ENCODE measurements at regions not wholly inside any gene's neighbourhood (a gene's known extent, or its start where the extent isn't known, plus 50 kb on each side); places are given as distances from the start of the nearest gene placed in this dataset.
"Not testable (repeated sequence)": the region's sequence is repeated elsewhere in the genome, so short reads cannot be mapped to it uniquely, and the experiment has no call there.

DNA sequence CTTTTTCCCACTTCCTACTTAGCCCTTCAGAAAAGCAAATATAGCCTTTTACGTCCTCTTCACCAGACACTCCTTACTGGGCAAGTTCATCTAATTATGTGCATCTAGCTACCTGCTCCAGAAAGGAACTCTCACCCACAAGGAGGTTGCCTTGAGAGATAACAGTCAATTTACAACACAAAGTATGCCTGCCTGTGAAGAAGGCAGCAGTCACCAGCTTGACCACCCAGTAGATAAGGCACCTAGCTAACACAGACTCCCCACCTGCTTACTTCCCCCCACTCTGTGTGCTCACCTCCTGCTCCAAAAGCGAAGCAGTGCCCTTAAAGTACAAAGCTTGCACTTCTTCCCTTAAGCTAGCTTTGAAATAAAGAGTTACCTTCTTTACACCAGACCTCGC lies 111.7 kb upstream of the MRPS30 start:
- no peak overlapping the region for H3K4me3 ChIP-seq (ENCODE audit: low read length)

DNA sequence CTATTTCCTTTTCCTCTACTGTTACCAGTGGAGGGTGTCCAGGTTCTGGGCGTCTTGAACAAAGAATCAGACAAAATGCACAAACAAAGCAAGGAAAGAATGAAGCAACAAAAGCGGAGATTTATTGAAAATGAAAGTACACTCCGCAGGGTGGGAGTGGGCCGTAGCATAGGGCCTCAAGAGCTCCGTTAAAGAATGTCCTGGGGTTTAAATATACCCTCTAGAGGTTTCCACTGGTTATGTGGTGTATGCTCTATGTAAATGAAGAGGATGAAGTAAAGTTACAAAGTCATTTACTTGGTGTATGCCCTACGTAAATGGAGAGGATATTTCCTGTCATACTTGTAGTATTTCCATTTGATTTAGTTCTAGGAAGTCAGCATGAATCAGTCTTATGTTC lies 113.5 kb upstream of the MRPS30 start:
- WGBS (ENCODE audit: insufficient coverage), result 88% methylated on average over 5 of the region's 6 CpGs
- no peak overlapping the region for H3K4me3 ChIP-seq (ENCODE audit: low read length)

More for the DNA sequence above, 111.7 kb upstream of the MRPS30 start:
- Histone ChIP-seq H3K36me3 (ENCODE audit: control insufficient read depth, insufficient read depth, low read length) (no peaks in the 10 kb centered on the region), H3K4me1 (ENCODE audit: control insufficient read depth, insufficient read depth, low read length) (no peaks in the 10 kb centered on the region), H3K27me3 (ENCODE audit: control insufficient read depth, insufficient read depth, low read length) (no peaks in the 10 kb centered on the region), H3K9me3 (replicated peaks; ENCODE audit: control insufficient read depth, low read depth, low read length) (no peaks in the 10 kb centered on the region), H3K27ac (ENCODE audit: low read length) (no peak overlapping the region)
- DNase-seq, result no peak
- WGBS (ENCODE audit: insufficient coverage), result 73% methylated on average over 1 of the region's 3 CpGs

DNA sequence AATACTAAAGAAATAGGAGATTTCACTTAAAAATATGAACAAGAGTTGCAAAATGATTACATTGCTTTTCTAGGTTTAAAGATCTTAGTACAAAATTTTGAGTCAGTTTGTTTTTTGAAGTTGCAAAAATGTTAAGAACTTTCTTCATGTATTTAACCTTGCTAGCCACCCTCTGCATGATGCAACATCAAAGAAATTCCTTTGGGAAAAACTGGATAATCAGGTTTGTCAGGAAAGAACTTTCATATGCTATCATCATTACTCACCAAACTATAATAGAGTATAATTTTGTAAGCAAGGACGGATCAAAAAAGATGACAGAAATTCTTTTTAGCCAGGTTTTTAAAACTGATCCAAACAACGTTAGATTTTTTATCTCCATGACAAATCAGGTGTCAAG lies 116.9 kb upstream of the MRPS30 start:
- no CpG with 5 or more reads among the region's 2 CpGs for WGBS (ENCODE audit: insufficient coverage)
- DNase-seq, result no peak
- Histone ChIP-seq H3K36me3 (ENCODE audit: control insufficient read depth, insufficient read depth, low read length) (no peaks in the 10 kb centered on the region), H3K27ac (ENCODE audit: low read length) (no peak overlapping the region), H3K9me3 (replicated peaks; ENCODE audit: control insufficient read depth, low read depth, low read length) (no peaks in the 10 kb centered on the region), H3K4me1 (ENCODE audit: control insufficient read depth, insufficient read depth, low read length) (no peaks in the 10 kb centered on the region), H3K4me3 (ENCODE audit: low read length) (no peak overlapping the region), H3K27me3 (ENCODE audit: control insufficient read depth, insufficient read depth, low read length) (no peaks in the 10 kb centered on the region)

More for the DNA sequence above, 113.5 kb upstream of the MRPS30 start:
- Histone ChIP-seq H3K27me3 (ENCODE audit: control insufficient read depth, insufficient read depth, low read length) (no peaks in the 10 kb centered on the region), H3K27ac (ENCODE audit: low read length) (no peak overlapping the region), H3K36me3 (ENCODE audit: control insufficient read depth, insufficient read depth, low read length) (no peaks in the 10 kb centered on the region), H3K4me1 (ENCODE audit: control insufficient read depth, insufficient read depth, low read length) (no peaks in the 10 kb centered on the region), H3K9me3 (replicated peaks; ENCODE audit: control insufficient read depth, low read depth, low read length) (no peaks in the 10 kb centered on the region)
- DNase-seq, result no peak

DNA sequence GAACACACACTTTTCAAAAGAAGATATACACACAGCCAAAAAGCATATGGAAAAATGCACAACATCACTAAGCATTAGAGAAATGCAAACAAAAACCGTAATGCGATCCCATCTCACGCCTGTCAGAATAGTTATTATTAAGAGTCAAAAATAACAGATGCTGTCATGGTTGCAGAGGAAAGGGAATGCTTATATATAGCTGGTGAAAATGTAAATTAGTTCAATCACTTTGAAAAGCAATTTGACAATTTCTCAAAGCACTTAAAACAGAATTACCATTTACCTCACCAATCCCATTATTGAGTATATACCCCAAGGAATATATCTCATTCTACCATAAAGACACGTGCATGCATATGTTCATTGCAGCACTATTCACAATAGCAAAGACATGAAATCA lies 126.8 kb upstream of the MRPS30 start:
- Histone ChIP-seq H3K4me3 (ENCODE audit: low read length) (no peak overlapping the region), H3K4me1 (ENCODE audit: control insufficient read depth, insufficient read depth, low read length) (no peaks in the 10 kb centered on the region), H3K9me3 (replicated peaks; ENCODE audit: control insufficient read depth, low read depth, low read length) (no peaks in the 10 kb centered on the region), H3K27me3 (ENCODE audit: control insufficient read depth, insufficient read depth, low read length) (no peaks in the 10 kb centered on the region), H3K27ac (ENCODE audit: low read length) (no peak overlapping the region), H3K36me3 (ENCODE audit: control insufficient read depth, insufficient read depth, low read length) (no peaks in the 10 kb centered on the region)
- no peak for DNase-seq
- 80% methylated on average over 1 of the region's 4 CpGs for WGBS (ENCODE audit: insufficient coverage)

DNA sequence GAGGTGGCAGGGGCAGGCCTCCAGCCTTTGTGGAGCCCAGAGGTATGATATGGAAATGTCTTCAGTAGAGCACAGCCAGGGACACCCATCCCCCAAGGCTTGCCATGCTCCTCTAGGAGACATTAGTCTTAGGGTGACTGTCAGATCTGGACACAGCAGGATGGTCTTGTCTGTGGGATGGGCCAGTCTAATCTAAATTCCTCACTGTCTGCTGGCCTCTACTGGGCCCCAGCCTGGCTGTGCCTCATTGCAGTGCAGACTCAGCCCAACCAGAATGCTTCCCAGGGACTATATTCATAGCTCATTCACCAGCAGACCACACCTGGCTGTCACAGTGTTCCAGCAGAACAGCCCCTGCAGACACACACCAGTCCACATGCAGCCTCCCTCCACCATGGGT lies 129.5 kb upstream of the MRPS30 start:
- Histone ChIP-seq H3K4me3 (ENCODE audit: low read length) (no peak overlapping the region), H3K27me3 (ENCODE audit: control insufficient read depth, insufficient read depth, low read length) (no peaks in the 10 kb centered on the region), H3K36me3 (ENCODE audit: control insufficient read depth, insufficient read depth, low read length) (no peaks in the 10 kb centered on the region), H3K9me3 (replicated peaks; ENCODE audit: control insufficient read depth, low read depth, low read length) (no peaks in the 10 kb centered on the region), H3K4me1 (ENCODE audit: control insufficient read depth, insufficient read depth, low read length) (no peaks in the 10 kb centered on the region), H3K27ac (ENCODE audit: low read length) (no peak overlapping the region)
- no peak for DNase-seq

DNA sequence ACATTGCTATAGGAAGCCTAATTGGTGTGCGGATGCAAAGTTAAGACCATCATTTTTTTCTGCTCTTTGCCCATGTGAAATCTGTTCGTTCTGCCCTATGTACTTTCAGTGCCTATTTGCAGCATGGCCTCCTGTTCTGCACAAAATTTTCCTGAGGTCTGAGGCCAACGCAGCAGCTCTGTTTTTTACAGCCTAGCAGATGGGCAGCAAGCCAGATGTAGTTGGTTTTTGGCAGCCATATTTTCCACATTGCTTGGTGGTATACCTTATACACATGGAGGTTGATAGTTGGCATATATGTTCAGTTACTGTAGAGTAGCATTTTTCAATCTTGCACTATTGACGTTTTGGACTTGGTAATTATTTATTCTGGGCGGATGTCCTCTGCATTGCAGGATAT lies 133.5 kb upstream of the MRPS30 start:
- 50% methylated on average over 2 of the region's 5 CpGs for WGBS (ENCODE audit: insufficient coverage)
- H3K27me3 ChIP-seq (ENCODE audit: control insufficient read depth, insufficient read depth, low read length), result no peaks in the 10 kb centered on the region
- peak; percentile 58 for DNase-seq
- H3K36me3 ChIP-seq (ENCODE audit: control insufficient read depth, insufficient read depth, low read length), result no peaks in the 10 kb centered on the region
- H3K9me3 ChIP-seq (replicated peaks; ENCODE audit: control insufficient read depth, low read depth, low read length), result no peaks in the 10 kb centered on the region
- no peak overlapping the region for H3K27ac ChIP-seq (ENCODE audit: low read length)
- H3K4me3 ChIP-seq (ENCODE audit: low read length), result no peak overlapping the region
- H3K4me1 ChIP-seq (ENCODE audit: control insufficient read depth, insufficient read depth, low read length), result no peaks in the 10 kb centered on the region

DNA sequence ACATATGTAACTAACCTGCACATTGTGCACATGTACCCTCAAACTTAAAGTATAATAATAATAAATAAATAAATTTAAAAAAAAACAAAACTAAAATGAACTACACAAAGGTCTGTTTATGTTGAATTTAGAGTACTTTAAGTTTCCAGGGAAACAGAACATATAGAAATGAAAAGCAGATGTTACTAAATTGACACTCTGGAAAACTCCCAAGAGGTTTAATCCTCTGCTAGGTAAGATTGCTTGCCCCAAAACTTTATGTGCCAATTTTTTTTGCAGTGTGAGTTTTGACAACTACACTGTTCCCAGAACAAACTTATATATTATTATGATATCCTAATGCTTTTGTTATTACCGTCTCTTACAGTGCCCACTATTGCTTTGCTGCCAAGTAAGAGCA lies 134.3 kb upstream of the MRPS30 start:
- Histone ChIP-seq H3K4me1 (ENCODE audit: control insufficient read depth, insufficient read depth, low read length) (no peaks in the 10 kb centered on the region), H3K36me3 (ENCODE audit: control insufficient read depth, insufficient read depth, low read length) (no peaks in the 10 kb centered on the region), H3K4me3 (ENCODE audit: low read length) (no peak overlapping the region), H3K27ac (ENCODE audit: low read length) (no peak overlapping the region), H3K9me3 (replicated peaks; ENCODE audit: control insufficient read depth, low read depth, low read length) (no peaks in the 10 kb centered on the region), H3K27me3 (ENCODE audit: control insufficient read depth, insufficient read depth, low read length) (no peaks in the 10 kb centered on the region)
- WGBS (ENCODE audit: insufficient coverage), result no CpG with 5 or more reads among the region's 1 CpG
- DNase-seq, result peak; percentile 53

DNA sequence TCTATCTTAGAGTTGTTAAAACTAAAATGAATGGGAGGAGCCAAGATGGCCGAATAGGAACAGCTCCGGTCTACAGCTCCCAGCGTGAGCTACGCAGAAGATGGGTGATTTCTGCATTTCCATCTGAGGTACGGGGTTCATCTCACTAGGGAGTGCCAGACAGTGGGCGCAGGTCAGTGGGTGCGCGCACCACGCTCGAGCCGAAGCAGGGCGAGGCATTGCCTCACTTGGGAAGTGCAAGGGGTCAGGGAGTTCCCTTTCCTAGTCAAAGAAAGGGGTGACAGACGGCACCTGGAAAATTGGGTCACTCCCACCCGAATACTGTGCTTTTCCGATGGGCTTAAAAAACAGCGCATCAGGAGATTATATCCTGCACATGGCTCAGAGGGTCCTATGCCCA lies 140.3 kb upstream of the MRPS30 start:
- not testable (repeated sequence) for H3K4me1 ChIP-seq (ENCODE audit: control insufficient read depth, insufficient read depth, low read length); DNase-seq
- WGBS (ENCODE audit: insufficient coverage), result 94% methylated on average over 14 of the region's 16 CpGs

DNA sequence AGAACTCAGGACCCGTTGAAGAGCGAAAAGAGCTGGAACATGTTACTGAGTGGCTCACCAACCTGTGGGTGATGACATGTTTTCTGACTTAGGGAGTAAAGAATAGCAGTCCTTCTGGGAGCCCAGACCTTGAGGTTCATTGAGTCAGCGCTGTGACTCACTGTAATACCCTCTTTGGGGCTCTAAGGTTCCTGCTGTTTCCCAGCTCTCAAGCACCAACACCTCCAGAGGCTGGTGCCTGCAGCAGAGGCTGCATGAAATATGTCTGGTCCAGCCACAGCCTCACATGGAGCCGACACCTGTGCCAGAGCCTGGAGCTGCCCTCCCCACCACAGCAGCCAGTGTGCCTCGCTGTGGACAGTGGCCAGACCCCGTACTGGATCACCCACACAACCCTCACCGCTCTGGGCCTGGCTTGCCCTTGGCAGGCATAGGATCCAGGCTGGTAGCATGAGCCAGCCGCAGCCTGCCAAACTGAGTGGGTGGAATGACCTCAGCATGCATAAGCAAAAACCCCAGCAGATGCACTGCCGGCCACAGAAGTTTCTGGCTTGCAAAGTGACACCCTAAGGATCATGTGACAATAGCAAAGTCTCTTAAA lies 143.5 kb upstream of the MRPS30 start:
- H3K4me3 ChIP-seq (ENCODE audit: low read length), result no peak overlapping the region
- no peak overlapping the region for H3K27ac ChIP-seq (ENCODE audit: low read length)
- WGBS (ENCODE audit: insufficient coverage), result 77% methylated on average over 7 of the region's 9 CpGs
- H3K9me3 ChIP-seq (replicated peaks; ENCODE audit: control insufficient read depth, low read depth, low read length), result no peaks in the 10 kb centered on the region
- H3K27me3 ChIP-seq (ENCODE audit: control insufficient read depth, insufficient read depth, low read length), result no peaks in the 10 kb centered on the region
- H3K4me1 ChIP-seq (ENCODE audit: control insufficient read depth, insufficient read depth, low read length), result no peaks in the 10 kb centered on the region
- no peaks in the 10 kb centered on the region for H3K36me3 ChIP-seq (ENCODE audit: control insufficient read depth, insufficient read depth, low read length)
- no peak for DNase-seq

More for the DNA sequence above, 140.3 kb upstream of the MRPS30 start:
- not testable (repeated sequence) for H3K27me3 ChIP-seq (ENCODE audit: control insufficient read depth, insufficient read depth, low read length); H3K27ac ChIP-seq (ENCODE audit: low read length); H3K4me3 ChIP-seq (ENCODE audit: low read length); H3K9me3 ChIP-seq (replicated peaks; ENCODE audit: control insufficient read depth, low read depth, low read length); H3K36me3 ChIP-seq (ENCODE audit: control insufficient read depth, insufficient read depth, low read length)

DNA sequence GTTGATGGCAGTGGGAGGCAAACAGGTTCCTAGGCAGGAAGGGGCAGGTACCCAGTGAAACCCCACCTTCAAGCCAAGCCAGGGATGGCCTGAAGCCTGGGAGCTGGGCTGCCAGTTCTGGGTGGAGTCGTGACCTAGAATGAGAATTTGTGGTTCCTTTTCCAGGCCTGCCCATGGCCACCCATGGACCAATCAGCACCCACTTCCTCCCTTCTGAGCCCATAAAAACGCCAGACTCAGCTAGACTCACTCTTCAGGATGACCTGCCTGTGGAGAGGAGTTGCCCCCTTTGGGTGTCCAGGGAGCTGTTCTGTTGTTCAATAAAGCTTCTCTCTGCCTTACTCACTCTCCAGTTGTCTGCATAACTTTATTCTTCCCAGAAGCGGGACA lies 144.0 kb upstream of the MRPS30 start:
- no peak overlapping the region for H3K27ac ChIP-seq (ENCODE audit: low read length)

More for the DNA sequence above, 144.0 kb upstream of the MRPS30 start:
- H3K4me3 ChIP-seq (ENCODE audit: low read length), result no peak overlapping the region
- WGBS (ENCODE audit: insufficient coverage), result 100% methylated on average over 1 of the region's 3 CpGs
- no peaks in the 10 kb centered on the region for H3K27me3 ChIP-seq (ENCODE audit: control insufficient read depth, insufficient read depth, low read length)
- no peak for DNase-seq
- H3K4me1 ChIP-seq (ENCODE audit: control insufficient read depth, insufficient read depth, low read length), result no peaks in the 10 kb centered on the region
- no peaks in the 10 kb centered on the region for H3K36me3 ChIP-seq (ENCODE audit: control insufficient read depth, insufficient read depth, low read length)
- no peaks in the 10 kb centered on the region for H3K9me3 ChIP-seq (replicated peaks; ENCODE audit: control insufficient read depth, low read depth, low read length)
